IgD-negative memory B cell (primary cell): ENCODE measurements at regions not wholly inside any gene's neighbourhood (a gene's known extent, or its start where the extent isn't known, plus 50 kb on each side); places are given as distances from the start of the nearest gene placed in this dataset.
A peak's percentile ranks its signal among the peaks of the same experiment; 100 is the strongest.

ENCODE experiments used
- H3K27ac Mint-ChIP-seq, 3 donors: one replicate each; pipeline ENCODE4 v1.8.0; 2020 to 2022; ENCODE audit warnings: mild to moderate bottlenecking in 3 of 3, mixed read lengths in 3 of 3, moderate library complexity in 1 of 3
- H3K27me3 Mint-ChIP-seq: one replicate; pipeline ENCODE4 v1.8.0; 2021; ENCODE audit warnings: mixed read lengths
- H3K36me3 Mint-ChIP-seq: one replicate; pipeline ENCODE4 v1.8.0; 2020; ENCODE audit warnings: mild to moderate bottlenecking, mixed read lengths
- H3K4me1 Mint-ChIP-seq, 3 donors: one replicate each; pipeline ENCODE4 v1.8.0; 2020 to 2022; ENCODE audit warnings: mixed read lengths in 3 of 3, mild to moderate bottlenecking in 1 of 3
- H3K4me3 Mint-ChIP-seq, 4 donors: one replicate each; pipeline ENCODE4 v1.8.0; 2020 to 2022; ENCODE audit warnings: mild to moderate bottlenecking in 4 of 4, mixed read lengths in 4 of 4, moderate library complexity in 3 of 4
- H3K9me3 Mint-ChIP-seq, 3 donors: one replicate each; pipeline ENCODE4 v1.8.0; 2020 to 2021; ENCODE audit warnings: mixed read lengths in 3 of 3, mild to moderate bottlenecking in 1 of 3

DNA sequence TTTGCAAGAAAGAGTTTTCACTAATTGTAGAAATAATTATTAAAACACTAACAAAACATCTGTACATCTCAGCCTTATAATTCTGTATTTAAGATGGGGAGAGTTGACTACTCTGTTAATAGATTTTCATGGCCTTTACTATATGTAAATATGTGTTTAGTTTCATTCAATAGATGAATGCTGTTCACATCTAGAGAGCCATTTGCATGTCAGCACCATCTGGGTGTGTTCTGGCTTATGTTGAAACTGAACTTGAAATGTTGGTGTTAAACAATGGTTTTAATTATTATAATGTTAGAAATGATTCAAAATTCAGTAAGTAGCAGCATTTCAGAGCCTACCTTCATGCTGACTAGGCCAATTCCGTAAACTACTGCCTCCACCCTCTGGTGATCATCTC is 102.5 kb upstream of the ADAD1 start:
- H3K9me3 Mint-ChIP-seq, result no peaks in the 10 kb centered on the region
- H3K4me3 Mint-ChIP-seq, result no peak overlapping the region
- no peaks in the 10 kb centered on the region for H3K4me1 Mint-ChIP-seq
- peaks cover 23% of the 10 kb centered on the region for H3K36me3 Mint-ChIP-seq
- H3K27me3 Mint-ChIP-seq, result no peaks in the 10 kb centered on the region
- no peak overlapping the region for H3K27ac Mint-ChIP-seq

DNA sequence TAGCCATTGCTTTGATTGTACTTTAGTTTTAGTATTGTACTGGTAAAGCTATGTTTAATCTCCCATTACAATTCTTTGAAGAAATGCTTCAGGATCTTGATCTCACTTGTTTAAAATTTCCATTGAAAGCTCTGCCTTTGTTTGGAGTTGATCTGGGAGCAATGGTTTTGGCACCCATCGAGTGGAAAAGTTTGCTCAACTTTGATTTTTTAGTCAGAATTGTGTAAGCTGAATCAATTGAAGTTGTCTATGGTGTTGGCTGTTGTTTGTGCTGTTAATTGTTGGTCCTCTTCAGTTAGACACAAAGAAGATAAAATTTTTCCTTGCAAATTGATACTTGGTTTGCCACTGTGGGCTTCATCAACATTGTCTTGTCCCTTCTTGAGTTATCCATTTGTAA is 99.8 kb upstream of the ADAD1 start:
- Mint-ChIP-seq H3K4me3 (no peak overlapping the region), H3K9me3 (no peaks in the 10 kb centered on the region), H3K27ac (no peak overlapping the region), H3K36me3 (peaks cover 22% of the 10 kb centered on the region), H3K4me1 (no peaks in the 10 kb centered on the region), H3K27me3 (no peaks in the 10 kb centered on the region)

DNA sequence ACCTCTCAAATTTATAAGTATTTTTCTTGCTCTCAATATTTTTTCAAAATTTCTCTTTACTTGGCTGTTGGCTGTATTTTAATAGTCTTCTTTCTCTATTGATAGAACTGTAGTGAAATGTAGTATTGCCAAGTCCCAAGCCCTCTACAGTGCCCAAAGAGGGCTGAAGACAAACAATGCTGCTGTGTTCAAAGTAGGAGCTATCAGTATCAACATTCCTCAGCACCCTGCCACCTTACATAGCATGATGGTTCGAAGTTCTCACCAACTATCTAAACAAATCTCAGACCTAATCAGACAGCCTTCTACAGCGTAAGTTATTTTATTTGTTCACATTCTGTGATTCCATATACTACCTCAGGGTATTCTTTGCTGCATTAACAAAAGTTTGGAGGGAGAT is 99.1 kb upstream of the ADAD1 start:
- H3K27me3 Mint-ChIP-seq, result no peaks in the 10 kb centered on the region
- no peaks in the 10 kb centered on the region for H3K9me3 Mint-ChIP-seq
- H3K36me3 Mint-ChIP-seq, result peaks cover 22% of the 10 kb centered on the region
- H3K27ac Mint-ChIP-seq, result no peak overlapping the region
- H3K4me1 Mint-ChIP-seq, result no peaks in the 10 kb centered on the region
- H3K4me3 Mint-ChIP-seq, result peak overlapping the region in 1 of 4 donors; percentile 82

DNA sequence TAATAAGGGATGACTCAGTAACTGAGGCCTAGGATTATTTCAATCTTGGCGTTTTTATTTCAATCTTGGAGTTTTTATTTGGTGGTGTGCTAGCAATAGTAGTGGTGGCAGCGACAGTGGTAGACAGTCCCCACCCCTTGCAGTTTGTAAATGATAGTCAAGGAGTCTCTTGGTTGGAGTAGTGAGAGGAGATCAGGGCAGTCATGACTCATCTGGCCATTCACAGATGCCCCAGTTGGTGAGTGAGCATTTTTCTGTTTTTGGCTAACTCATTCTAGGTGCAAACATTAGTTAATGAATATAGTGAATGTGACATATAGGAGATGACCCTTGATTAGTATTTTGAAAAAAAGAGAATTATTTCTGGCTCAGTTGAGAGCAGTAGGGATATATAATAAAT is 93.5 kb upstream of the ADAD1 start:
- H3K36me3 Mint-ChIP-seq, result peaks cover 20% of the 10 kb centered on the region
- no peaks in the 10 kb centered on the region for H3K9me3 Mint-ChIP-seq
- peak overlapping the region in 1 of 3 donors; percentile 54 for H3K27ac Mint-ChIP-seq
- H3K4me1 Mint-ChIP-seq, result no peaks in the 10 kb centered on the region
- no peak overlapping the region for H3K4me3 Mint-ChIP-seq
- no peaks in the 10 kb centered on the region for H3K27me3 Mint-ChIP-seq

DNA sequence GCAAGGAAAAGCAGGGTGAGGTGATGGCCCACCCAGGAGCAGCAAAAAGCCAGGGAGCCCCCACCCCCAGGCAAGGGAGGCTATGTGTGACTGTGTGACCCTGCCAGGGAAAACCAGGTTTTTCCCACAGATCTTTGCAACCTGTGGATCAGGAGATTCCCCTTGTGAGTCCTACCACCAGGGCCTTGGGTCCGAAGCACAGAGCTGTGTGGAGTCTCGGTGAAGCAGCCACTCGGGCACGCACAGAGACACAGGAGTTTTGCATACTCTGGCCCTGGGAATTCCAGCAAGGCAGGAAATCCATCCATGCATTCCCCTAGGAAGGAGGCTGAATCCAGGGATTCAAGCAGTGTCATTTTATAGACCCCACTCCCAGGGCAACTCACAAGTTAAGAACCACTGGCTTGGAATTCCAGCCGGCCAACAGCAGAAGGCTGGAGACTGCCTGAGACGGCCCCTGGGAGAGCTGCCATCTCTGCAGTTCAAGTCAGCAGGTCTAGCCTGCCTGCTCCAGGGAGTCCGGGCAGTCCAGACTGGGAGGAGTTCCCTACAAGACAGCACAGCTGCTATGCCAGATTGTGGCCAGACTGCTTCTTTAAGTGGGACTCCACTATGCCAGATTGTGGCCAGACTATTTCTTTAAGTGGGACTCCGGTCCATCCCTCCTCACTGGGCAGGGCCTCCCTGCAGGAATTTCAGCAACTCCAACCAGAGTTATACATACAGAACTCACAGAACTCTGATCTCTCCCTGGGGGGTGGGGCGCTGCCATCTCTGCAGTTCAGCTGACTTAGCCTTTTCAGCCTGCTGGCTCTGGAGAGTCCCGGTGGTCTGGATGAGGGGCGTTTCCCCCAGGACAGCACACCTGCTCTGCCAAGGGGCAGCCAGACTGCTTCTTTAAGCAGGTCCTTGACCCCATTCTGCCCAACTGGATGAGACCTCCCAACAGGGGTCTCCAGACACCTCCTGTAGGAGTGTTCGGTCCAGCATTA is 85.1 kb upstream of the ADAD1 start:
- peaks cover 19% of the 10 kb centered on the region for H3K36me3 Mint-ChIP-seq
- no peak overlapping the region for H3K4me3 Mint-ChIP-seq
- H3K4me1 Mint-ChIP-seq, result peaks cover 0 to 1% (median under 1%) of the 10 kb centered on the region in 3 donors
- peaks cover 0 to 5% (median 4%) of the 10 kb centered on the region in 3 donors for H3K9me3 Mint-ChIP-seq
- no peak overlapping the region for H3K27ac Mint-ChIP-seq
- H3K27me3 Mint-ChIP-seq, result no peaks in the 10 kb centered on the region

DNA sequence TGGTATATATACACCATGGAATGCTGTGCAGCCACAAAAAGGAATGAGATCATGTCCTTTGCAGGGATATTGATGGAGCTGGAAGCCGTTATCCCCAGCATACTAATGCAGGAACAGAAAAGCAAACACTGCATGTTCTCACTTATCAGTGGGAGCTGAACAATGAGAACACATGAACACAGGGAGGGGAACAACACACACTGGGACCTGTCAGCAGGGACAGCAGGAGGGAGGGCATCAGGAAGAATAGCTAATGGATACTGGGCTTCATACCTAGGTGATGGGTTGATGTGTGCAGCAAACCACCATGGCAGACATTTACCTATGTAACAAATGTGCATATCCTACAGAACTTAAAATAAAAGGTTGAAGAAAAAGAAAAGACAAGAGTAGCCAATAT is 81.1 kb upstream of the ADAD1 start:
- no peaks in the 10 kb centered on the region for H3K27me3 Mint-ChIP-seq
- H3K9me3 Mint-ChIP-seq, result peaks cover 0 to 5% (median 4%) of the 10 kb centered on the region in 3 donors
- H3K4me1 Mint-ChIP-seq, result peaks cover 0 to 1% (median 1%) of the 10 kb centered on the region in 3 donors
- no peak overlapping the region for H3K4me3 Mint-ChIP-seq
- peak overlapping the region in 1 of 3 donors; percentile 39 for H3K27ac Mint-ChIP-seq
- H3K36me3 Mint-ChIP-seq, result peaks cover 14% of the 10 kb centered on the region

DNA sequence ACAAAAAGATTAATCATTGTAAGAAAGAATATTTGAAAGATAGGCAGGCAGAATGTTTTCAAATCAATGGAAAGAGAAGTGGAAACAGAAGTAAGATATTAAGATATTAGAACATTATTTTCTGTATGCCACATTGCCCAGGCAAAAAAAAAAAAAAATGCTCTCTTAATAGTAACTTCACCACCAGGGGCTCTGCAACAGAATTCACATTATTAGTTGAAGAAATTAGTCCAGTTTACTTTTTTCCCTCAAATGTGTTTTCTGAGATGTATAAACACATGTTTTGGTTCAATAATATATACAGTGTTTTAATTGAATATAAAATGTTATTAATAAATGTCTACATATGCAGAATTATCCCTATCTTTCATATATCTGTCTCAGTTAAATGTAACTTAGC is 78.0 kb upstream of the ADAD1 start:
- Mint-ChIP-seq H3K27me3 (no peaks in the 10 kb centered on the region), H3K4me3 (no peak overlapping the region), H3K9me3 (peaks cover 0 to 2% (median 0%) of the 10 kb centered on the region in 3 donors), H3K27ac (no peak overlapping the region), H3K36me3 (peaks cover 6% of the 10 kb centered on the region), H3K4me1 (peaks cover 0 to 1% (median 0%) of the 10 kb centered on the region in 3 donors)

DNA sequence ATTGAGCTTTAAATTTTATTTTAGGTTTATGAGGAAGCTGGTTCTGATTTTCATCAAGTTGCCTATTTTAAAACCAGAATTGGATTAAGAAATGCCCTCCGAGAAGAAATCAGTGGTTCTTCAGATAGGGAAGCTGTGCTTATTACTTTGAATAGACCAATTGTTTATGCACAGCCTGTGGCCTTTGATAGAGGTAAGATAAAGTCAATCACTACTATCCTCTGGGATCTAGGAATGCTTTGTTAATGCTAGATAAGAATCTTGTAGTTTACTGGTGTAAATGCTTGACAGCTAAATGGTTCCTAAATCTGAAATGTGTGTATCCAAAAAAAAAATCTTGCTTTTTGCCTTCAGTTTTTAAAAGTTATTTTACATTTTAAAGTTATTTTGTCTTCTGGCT is 73.0 kb upstream of the ADAD1 start:
- Mint-ChIP-seq H3K27ac (no peak overlapping the region), H3K4me1 (no peaks in the 10 kb centered on the region), H3K4me3 (no peak overlapping the region), H3K36me3 (peaks cover 11% of the 10 kb centered on the region), H3K27me3 (no peaks in the 10 kb centered on the region), H3K9me3 (no peaks in the 10 kb centered on the region)

DNA sequence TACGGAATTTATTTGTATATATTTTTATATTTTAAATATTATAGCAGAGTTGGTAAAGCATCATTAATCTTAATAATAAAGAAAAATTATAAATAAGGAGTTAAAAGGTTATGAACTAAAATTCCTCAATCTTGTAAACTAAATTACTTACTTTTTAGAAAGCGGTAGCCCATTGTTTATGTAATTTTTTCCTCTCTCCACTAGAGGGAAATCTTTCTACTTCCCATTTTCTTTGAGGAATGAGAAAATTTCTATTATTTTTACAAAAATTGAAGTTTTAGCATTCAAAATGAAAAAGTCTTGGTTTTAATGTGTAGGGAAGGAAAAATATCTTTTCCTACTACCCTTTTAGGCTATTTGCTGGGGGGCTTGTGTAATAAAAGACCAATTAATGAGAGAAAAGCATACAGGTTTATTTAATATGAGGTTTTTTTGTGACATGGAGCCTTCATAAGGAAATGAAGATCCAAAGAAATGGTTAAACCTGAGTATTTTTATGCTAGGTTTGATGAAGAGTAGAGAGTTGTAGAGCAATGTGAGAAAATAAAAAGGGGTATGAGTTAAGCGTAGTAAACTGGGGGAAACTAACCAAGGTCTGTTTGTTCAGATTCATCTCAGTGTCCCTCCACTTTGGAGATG is 68.7 kb upstream of the ADAD1 start:
- Mint-ChIP-seq H3K4me3 (no peak overlapping the region), H3K9me3 (no peaks in the 10 kb centered on the region), H3K27ac (no peak overlapping the region), H3K27me3 (no peaks in the 10 kb centered on the region), H3K36me3 (peaks cover 11% of the 10 kb centered on the region), H3K4me1 (no peaks in the 10 kb centered on the region)

DNA sequence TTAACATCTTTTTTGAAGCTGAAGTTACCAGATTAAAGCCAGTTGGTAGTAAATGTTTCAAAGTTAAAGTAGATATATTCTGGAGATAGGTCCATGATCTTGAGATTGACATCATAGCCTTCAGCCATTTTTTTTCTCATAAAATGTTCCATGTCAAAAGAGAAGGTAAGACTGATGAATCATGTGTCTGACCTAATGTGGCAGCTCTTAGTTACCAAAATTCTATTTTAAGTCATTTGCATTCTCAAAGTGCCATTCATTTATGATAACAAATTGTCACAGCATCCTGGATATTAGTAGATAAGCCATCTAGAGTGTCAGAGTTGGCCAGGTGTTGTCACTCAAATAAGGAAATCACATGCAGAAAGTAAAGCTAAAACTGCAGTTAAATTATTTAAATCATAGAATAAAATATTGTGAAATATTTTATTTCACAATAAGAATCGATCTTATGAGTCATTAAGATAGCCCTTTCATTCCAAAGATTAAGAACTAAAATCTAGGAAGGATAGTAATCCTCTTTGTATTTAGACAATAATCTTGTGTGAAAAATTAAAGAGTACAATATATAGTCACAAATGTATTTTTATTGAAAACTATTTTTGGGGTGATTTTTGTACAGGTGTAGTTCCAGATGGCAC is 65.7 kb upstream of the ADAD1 start:
- H3K36me3 Mint-ChIP-seq, result peaks cover 11% of the 10 kb centered on the region
- no peak overlapping the region for H3K27ac Mint-ChIP-seq
- H3K27me3 Mint-ChIP-seq, result no peaks in the 10 kb centered on the region
- no peaks in the 10 kb centered on the region for H3K4me1 Mint-ChIP-seq
- no peaks in the 10 kb centered on the region for H3K9me3 Mint-ChIP-seq
- H3K4me3 Mint-ChIP-seq, result no peak overlapping the region

DNA sequence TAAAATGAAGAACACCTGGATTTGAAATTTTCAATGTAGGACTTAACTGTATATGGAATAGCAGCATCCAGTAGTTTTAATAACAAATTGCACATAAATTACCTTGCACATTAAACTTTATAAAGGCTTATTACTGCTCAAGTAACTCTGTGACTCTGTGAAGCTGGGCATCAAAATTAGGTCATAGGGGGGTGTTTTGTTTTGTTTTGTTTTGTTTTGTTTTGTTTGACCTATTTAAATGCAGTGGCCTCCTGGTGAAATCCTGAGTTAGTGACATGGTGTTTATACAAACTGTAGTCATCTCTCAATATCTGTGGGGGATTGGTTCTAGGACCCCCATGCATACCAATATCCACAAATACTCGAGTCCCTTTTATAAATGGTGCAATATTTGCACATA is 51.9 kb upstream of the ADAD1 start:
- Mint-ChIP-seq H3K4me1 (peaks cover 0 to 3% (median 0%) of the 10 kb centered on the region in 3 donors), H3K36me3 (peaks cover 14% of the 10 kb centered on the region), H3K4me3 (no peak overlapping the region), H3K27me3 (no peaks in the 10 kb centered on the region), H3K9me3 (no peaks in the 10 kb centered on the region), H3K27ac (no peak overlapping the region)

DNA sequence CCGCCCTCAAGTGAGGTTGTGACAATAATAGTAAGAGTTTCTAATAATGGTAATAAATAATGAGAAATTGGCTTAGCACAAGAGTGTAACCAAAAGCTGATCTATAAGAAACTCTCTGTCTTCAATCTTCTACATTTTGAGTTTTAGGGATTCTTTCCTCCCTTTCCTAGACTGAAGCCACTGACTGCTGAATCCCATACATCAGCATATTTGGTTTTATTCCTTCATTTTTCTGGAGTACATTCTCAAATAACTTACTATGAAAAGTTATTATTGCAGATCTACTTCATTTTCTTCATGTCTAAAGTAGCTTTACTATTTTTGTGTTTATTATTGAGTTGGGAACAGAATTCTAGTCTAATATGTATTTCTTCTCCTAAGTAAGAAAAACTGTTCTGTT is 49.9 kb upstream of the ADAD1 start:
- H3K9me3 Mint-ChIP-seq, result no peaks in the 10 kb centered on the region
- peaks cover 17% of the 10 kb centered on the region for H3K36me3 Mint-ChIP-seq
- H3K27me3 Mint-ChIP-seq, result no peaks in the 10 kb centered on the region
- H3K4me1 Mint-ChIP-seq, result peaks cover 0 to 2% (median 0%) of the 10 kb centered on the region in 3 donors
- H3K27ac Mint-ChIP-seq, result no peak overlapping the region
- no peak overlapping the region for H3K4me3 Mint-ChIP-seq
